ENCODE measurements at regions not wholly inside any gene's neighbourhood (a gene's known extent, or its start where the extent isn't known, plus 50 kb on each side); places are given as distances from the start of the nearest gene placed in this dataset.

- H3K36me3 ChIP-seq (ENCODE audit: control insufficient read depth in 2 of 2, insufficient read depth in 2 of 2, low read length in 1 of 2) = no peaks in the 10 kb centered on the region
- H3K4me1 ChIP-seq (ENCODE audit: control insufficient read depth, insufficient read depth, low read length) = no peaks in the 10 kb centered on the region
- RAD21 ChIA-PET (ENCODE audit: unreplicated experiment) = interaction anchor here (0.7 to 1.4 kb wide), 8 partner anchors 12 to 410 kb away, joined by 3 to 5 read pairs (median 4); no protein-coding TSS in a partner anchor
- H3K9me3 ChIP-seq (replicated peaks; ENCODE audit: control insufficient read depth, insufficient read depth, low read length) = no peaks in the 10 kb centered on the region
- no peaks in the 10 kb centered on the region; a peak in 1 of 4 replicates for H3K27me3 ChIP-seq (replicated peaks in 1 of 2; ENCODE audit: control insufficient read depth in 2 of 2, insufficient read depth in 2 of 2, low read length in 1 of 2)
- H3K4me2 ChIP-seq (ENCODE audit: control insufficient read depth, insufficient read depth) = no peak overlapping the region
- no TSS peak for BruUV-seq (replicated peaks)
- in situ Hi-C loops (cut with MboI) (no loop called here), intact Hi-C loops (cut with micrococcal nuclease; ENCODE audit: unreplicated experiment) (no loop called here)
- no peak overlapping the region for H3K27ac ChIP-seq (ENCODE audit: control insufficient read depth, insufficient read depth)
- CTCF ChIA-PET = interaction anchor here (0.6 to 5.8 kb wide), 6 partner anchors 13 to 410 kb away, joined by 3 to 38 read pairs (median 3); no protein-coding TSS in a partner anchor
- no peak overlapping the region for H3K9ac ChIP-seq (ENCODE audit: control insufficient read depth, insufficient read depth, low read length)
- DNase-seq (ENCODE audit: low read depth, low spot score) (no peak), ATAC-seq (no peak), FAIRE-seq (no peak)
- no peaks in the 10 kb centered on the region for H4K20me1 ChIP-seq (ENCODE audit: control insufficient read depth, insufficient read depth)
- POLR2A ChIA-PET = interaction anchor here (0.7 kb wide), 1 partner anchor 410 kb away, joined by 4 read pairs; no protein-coding TSS in a partner anchor
- TF ChIP-seq, protein P1, sequence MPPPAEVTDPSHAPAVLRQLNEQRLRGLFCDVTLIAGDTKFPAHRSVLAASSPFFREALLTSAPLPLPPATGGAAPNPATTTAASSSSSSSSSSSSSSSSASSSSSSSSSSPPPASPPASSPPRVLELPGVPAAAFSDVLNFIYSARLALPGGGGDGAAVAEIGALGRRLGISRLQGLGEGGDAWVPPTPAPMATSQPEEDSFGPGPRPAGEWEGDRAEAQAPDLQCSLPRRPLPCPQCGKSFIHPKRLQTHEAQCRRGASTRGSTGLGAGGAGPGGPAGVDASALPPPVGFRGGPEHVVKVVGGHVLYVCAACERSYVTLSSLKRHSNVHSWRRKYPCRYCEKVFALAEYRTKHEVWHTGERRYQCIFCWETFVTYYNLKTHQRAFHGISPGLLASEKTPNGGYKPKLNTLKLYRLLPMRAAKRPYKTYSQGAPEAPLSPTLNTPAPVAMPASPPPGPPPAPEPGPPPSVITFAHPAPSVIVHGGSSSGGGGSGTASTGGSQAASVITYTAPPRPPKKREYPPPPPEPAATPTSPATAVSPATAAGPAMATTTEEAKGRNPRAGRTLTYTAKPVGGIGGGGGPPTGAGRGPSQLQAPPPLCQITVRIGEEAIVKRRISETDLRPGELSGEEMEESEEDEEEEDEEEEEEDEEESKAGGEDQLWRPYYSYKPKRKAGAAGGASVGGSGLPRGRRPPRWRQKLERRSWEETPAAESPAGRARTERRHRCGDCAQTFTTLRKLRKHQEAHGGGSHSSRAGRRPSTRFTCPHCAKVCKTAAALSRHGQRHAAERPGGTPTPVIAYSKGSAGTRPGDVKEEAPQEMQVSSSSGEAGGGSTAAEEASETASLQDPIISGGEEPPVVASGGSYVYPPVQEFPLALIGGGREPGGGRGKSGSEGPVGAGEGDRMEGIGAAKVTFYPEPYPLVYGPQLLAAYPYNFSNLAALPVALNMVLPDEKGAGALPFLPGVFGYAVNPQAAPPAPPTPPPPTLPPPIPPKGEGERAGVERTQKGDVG (CRISPR knock-in tag; IDR thresholded peaks at IDR 0.05) = no peak
- WGBS (ENCODE audit: insufficient coverage, insufficient replicate concordance, low lambda C conversion rate, missing lambda C conversion rate) = 0% methylated on average over 1 of the region's 1 CpG
- no peaks in the 10 kb centered on the region for H3K79me2 ChIP-seq (ENCODE audit: control insufficient read depth, insufficient read depth, low read length)
- no peak overlapping the region for H2AFZ ChIP-seq (ENCODE audit: control insufficient read depth, low read depth, low read length)
- SMC1A ChIA-PET (ENCODE audit: uncharacterized antibody, unreplicated experiment) = interaction anchor here (0.7 to 7.2 kb wide), 9 partner anchors 9 to 402 kb away, joined by 3 to 55 read pairs (median 5); no protein-coding TSS in a partner anchor
- no peak overlapping the region for H3K4me3 ChIP-seq
Measured at GRCh38 chr1:56174176-56174885, 405.0 kb downstream of the PLPP3 start.

DNA sequence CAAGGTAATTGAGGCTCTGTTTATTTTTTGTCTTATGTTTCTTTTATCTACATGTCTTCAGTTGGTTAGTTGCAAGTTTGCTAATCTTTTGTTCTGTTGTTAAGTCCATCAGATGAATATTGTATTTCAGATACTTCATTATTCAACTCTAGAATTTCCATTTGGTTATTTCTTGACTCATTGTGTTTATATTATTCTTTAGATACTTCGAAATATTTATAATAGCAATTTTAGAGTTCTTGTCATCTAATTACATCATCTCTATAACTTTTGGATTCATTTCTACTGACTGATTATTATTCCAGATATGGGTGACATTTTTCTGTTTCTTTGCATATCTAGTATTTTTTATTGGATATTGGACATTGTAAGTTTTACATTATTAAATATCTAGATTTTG is 405.6 kb downstream of the PLPP3 start:
- FAIRE-seq = no peak
- no peak overlapping the region for H3K4me3 ChIP-seq
- BruUV-seq (replicated peaks) = no TSS peak
- ChIA-PET SMC1A (ENCODE audit: uncharacterized antibody, unreplicated experiment) (interaction anchor here (7.2 kb wide), 1 partner anchor 15 kb away, joined by 55 read pairs; no protein-coding TSS in a partner anchor), RAD21 (ENCODE audit: unreplicated experiment) (interaction anchor here (1.0 to 1.4 kb wide), 3 partner anchors 41 to 411 kb away, joined by 4 to 5 read pairs (median 4); no protein-coding TSS in a partner anchor), CTCF (interaction anchor here (0.6 kb wide), 2 partner anchors 33 to 391 kb away, joined by 3 read pairs; no protein-coding TSS in a partner anchor), POLR2A (no interaction called here)
- in situ Hi-C loops (cut with MboI) = no loop called here
- intact Hi-C loops (cut with micrococcal nuclease; ENCODE audit: unreplicated experiment) = no loop called here
- H3K4me1 ChIP-seq (ENCODE audit: control insufficient read depth, insufficient read depth, low read length) = no peaks in the 10 kb centered on the region
- H3K27me3 ChIP-seq (replicated peaks in 1 of 2; ENCODE audit: control insufficient read depth in 2 of 2, insufficient read depth in 2 of 2, low read length in 1 of 2) = no peaks in the 10 kb centered on the region; a peak in 1 of 4 replicates
- WGBS (ENCODE audit: insufficient coverage, insufficient replicate concordance, low lambda C conversion rate, missing lambda C conversion rate) = 0% methylated on average over 1 of the region's 1 CpG
- H4K20me1 ChIP-seq (ENCODE audit: control insufficient read depth, insufficient read depth) = no peaks in the 10 kb centered on the region
- no peak for ATAC-seq
- TF ChIP-seq SUZ12 (IDR thresholded peaks at IDR 0.05; ENCODE audit: unreplicated experiment) = no peak
- no peak for TF ChIP-seq IRF5 (IDR thresholded peaks at IDR 0.05; ENCODE audit: borderline replicate concordance)
- no peak for TF ChIP-seq GABPA (IDR thresholded peaks at IDR 0.05; ENCODE audit: low read depth)
- TF ChIP-seq, protein P2, sequence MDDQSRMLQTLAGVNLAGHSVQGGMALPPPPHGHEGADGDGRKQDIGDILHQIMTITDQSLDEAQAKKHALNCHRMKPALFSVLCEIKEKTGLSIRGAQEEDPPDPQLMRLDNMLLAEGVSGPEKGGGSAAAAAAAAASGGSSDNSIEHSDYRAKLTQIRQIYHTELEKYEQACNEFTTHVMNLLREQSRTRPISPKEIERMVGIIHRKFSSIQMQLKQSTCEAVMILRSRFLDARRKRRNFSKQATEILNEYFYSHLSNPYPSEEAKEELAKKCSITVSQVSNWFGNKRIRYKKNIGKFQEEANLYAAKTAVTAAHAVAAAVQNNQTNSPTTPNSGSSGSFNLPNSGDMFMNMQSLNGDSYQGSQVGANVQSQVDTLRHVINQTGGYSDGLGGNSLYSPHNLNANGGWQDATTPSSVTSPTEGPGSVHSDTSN (IDR thresholded peaks at IDR 0.05; ENCODE audit: insufficient replicate concordance, low read depth, low read length) = no peak
- TF ChIP-seq NRF1 (conservative IDR thresholded peaks at IDR 0.05; ENCODE audit: low read depth, low read length) = no peak
- no peak for TF ChIP-seq EED (IDR thresholded peaks at IDR 0.05; ENCODE audit: low read depth)
- TF ChIP-seq TCF12 (IDR thresholded peaks at IDR 0.05; ENCODE audit: low read depth, low read length) = no peak
- no peak overlapping the region for H3K27ac ChIP-seq (ENCODE audit: control insufficient read depth, insufficient read depth)
- no peaks in the 10 kb centered on the region for H3K36me3 ChIP-seq (ENCODE audit: control insufficient read depth in 2 of 2, insufficient read depth in 2 of 2, low read length in 1 of 2)
- DNase-seq (ENCODE audit: low read depth, low spot score) = no peak
- no peaks in the 10 kb centered on the region for H3K79me2 ChIP-seq (ENCODE audit: control insufficient read depth, insufficient read depth, low read length)
- H2AFZ ChIP-seq (ENCODE audit: control insufficient read depth, low read depth, low read length) = no peak overlapping the region
- no peaks in the 10 kb centered on the region; the same call in 2 of the 3 replicates for H3K9me3 ChIP-seq (replicated peaks; ENCODE audit: control insufficient read depth, insufficient read depth, low read length)
- no peak overlapping the region for H3K4me2 ChIP-seq (ENCODE audit: control insufficient read depth, insufficient read depth)
- no peak overlapping the region for H3K9ac ChIP-seq (ENCODE audit: control insufficient read depth, insufficient read depth, low read length)
